ENCODE measurements at regions not wholly inside any gene's neighbourhood (a gene's known extent, or its start where the extent isn't known, plus 50 kb on each side); places are given as distances from the start of the nearest gene placed in this dataset.

- TF ChIP-seq, protein P1, sequence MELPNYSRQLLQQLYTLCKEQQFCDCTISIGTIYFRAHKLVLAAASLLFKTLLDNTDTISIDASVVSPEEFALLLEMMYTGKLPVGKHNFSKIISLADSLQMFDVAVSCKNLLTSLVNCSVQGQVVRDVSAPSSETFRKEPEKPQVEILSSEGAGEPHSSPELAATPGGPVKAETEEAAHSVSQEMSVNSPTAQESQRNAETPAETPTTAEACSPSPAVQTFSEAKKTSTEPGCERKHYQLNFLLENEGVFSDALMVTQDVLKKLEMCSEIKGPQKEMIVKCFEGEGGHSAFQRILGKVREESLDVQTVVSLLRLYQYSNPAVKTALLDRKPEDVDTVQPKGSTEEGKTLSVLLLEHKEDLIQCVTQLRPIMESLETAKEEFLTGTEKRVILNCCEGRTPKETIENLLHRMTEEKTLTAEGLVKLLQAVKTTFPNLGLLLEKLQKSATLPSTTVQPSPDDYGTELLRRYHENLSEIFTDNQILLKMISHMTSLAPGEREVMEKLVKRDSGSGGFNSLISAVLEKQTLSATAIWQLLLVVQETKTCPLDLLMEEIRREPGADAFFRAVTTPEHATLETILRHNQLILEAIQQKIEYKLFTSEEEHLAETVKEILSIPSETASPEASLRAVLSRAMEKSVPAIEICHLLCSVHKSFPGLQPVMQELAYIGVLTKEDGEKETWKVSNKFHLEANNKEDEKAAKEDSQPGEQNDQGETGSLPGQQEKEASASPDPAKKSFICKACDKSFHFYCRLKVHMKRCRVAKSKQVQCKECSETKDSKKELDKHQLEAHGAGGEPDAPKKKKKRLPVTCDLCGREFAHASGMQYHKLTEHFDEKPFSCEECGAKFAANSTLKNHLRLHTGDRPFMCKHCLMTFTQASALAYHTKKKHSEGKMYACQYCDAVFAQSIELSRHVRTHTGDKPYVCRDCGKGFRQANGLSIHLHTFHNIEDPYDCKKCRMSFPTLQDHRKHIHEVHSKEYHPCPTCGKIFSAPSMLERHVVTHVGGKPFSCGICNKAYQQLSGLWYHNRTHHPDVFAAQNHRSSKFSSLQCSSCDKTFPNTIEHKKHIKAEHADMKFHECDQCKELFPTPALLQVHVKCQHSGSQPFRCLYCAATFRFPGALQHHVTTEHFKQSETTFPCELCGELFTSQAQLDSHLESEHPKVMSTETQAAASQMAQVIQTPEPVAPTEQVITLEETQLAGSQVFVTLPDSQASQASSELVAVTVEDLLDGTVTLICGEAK (IDR thresholded peaks at IDR 0.05) = no peak
- TF ChIP-seq, protein P1 (CRISPR knock-in tag; IDR thresholded peaks at IDR 0.05) = no peak
- no peak for TF ChIP-seq TCF7 (IDR thresholded peaks at IDR 0.05; ENCODE audit: low read depth)
- TF ChIP-seq CHD4 (IDR thresholded peaks at IDR 0.05; ENCODE audit: borderline replicate concordance, low read length) = no peak
- no peak for TF ChIP-seq ZNF501 (CRISPR knock-in tag; IDR thresholded peaks at IDR 0.05)
- TF ChIP-seq CTCF (CRISPR knock-in tag; IDR thresholded peaks at IDR 0.05) = no peak
- TF ChIP-seq ZFX (CRISPR knock-in tag; IDR thresholded peaks at IDR 0.05; ENCODE audit: low read depth) = no peak
- TF ChIP-seq FOSL2 (CRISPR knock-in tag; IDR thresholded peaks at IDR 0.05) = no peak
Observed at GRCh38 chr6:164826831-164827468, 482.5 kb downstream of the C6orf118 start.

All from HepG2 (cell line).